ENCODE measurements at regions not wholly inside any gene's neighbourhood (a gene's known extent, or its start where the extent isn't known, plus 50 kb on each side); places are given as distances from the start of the nearest gene placed in this dataset.
A peak's percentile ranks its signal among the peaks of the same experiment; 100 is the strongest.

- no peak for DNase-seq
These were observed 738.7 kb downstream of the EPHA4 start for GRCh38 chr2:220833446-220833845.

GRCh38 chr2:220835583-220835982, 736.5 kb downstream of the EPHA4 start:
- DNase-seq, result no peak

GRCh38 chr2:220837226-220837625, 734.9 kb downstream of the EPHA4 start:
- DNase-seq, result no peak

- DNase-seq, result no peak
These were observed 729.0 kb downstream of the EPHA4 start for GRCh38 chr2:220842901-220843665.

- no peak for DNase-seq
These were observed 726.3 kb downstream of the EPHA4 start for GRCh38 chr2:220845766-220846273.

DNA sequence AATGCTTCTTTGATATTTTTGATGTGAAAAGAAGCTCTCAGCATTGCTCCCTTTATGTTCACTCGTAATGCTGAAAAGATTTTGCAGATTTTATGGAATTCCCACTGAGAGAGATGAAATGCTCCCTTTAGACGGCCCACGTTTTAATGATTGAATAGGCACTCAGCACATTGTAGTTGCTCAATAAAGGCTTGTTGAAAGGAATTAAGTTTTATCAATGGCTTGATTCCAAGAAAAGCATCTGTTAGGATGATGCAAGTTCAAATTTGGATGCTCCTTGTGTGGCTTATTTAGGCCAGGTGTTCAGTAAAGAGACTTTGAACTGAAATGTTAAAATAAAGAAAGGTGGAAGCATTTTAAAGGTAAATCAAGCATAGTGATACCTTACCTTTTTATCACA, 725.1 kb downstream of the EPHA4 start:
- no peak for DNase-seq

GRCh38 chr2:220847589-220847988, 724.5 kb downstream of the EPHA4 start:
- DNase-seq, result peak; percentile 14

GRCh38 chr2:220849433-220849832, 722.7 kb downstream of the EPHA4 start:
- no peak for DNase-seq

DNA sequence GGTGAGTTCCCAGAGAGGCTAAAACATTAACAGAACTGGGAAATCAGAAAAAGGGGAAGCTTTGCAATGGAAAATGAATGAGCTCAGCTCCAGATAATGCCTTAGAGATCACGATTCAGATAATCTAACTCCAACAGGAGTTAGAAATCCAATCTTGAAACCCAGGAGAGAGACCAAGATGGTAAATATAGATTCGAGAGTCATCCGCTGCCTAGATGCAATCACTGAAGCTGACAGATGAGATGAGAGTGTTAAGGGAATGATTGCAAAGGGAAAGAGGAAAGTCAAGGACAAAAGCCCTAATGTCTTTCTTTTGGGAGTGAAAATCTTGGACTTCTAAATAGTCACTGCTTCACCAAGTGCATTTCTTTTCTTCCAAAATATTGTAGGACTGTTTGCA, 722.0 kb downstream of the EPHA4 start:
- no peak for DNase-seq

- DNase-seq, result peak; percentile 60
These were observed 716.8 kb downstream of the EPHA4 start for GRCh38 chr2:220855296-220855695.

- DNase-seq, result no peak
These were observed 715.6 kb downstream of the EPHA4 start for GRCh38 chr2:220856486-220856885.

DNA sequence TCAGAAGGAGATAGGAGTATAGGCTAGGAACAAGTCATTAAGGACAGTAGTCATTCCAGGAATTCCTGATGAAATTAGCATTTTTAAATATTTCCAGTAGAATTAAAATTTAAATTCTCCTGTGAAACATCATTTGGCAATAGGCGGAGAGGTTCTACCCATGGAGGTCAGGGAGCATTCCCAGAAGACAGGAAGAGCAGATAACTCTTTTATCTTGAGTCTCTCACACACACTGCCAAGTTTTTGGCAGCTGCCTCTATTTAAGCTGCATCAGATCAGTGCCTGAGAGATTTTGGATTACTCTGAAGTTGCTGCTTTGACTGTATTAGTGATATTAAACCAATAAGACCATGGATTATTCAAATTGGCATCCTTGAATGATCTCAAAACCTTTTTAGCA, 714.7 kb downstream of the EPHA4 start:
- DNase-seq, result no peak

GRCh38 chr2:220858101-220858500, 714.0 kb downstream of the EPHA4 start:
- no peak for DNase-seq

DNA sequence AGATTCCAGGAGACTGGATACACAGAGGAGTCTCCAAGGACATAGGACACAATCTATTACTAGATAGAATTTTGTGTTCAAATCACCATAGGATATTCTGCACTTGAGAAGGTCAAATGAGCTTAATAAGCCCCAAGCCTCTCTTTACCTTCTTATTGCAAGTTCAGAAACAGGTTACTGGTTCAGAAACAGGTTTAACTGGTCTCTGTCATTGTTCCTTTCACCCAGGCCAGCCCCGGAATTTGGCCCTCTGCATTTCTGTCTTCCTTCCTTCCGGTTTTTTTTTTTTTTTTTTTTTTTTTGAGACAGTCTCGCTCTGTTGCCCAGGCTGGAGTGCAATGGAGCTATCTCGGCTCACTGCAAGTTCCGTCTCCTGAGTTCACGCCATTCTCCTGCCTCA, 700.2 kb downstream of the EPHA4 start:
- DNase-seq, result no peak

GRCh38 chr2:220876080-220876824, 695.9 kb downstream of the EPHA4 start:
- DNase-seq, result no peak

DNA sequence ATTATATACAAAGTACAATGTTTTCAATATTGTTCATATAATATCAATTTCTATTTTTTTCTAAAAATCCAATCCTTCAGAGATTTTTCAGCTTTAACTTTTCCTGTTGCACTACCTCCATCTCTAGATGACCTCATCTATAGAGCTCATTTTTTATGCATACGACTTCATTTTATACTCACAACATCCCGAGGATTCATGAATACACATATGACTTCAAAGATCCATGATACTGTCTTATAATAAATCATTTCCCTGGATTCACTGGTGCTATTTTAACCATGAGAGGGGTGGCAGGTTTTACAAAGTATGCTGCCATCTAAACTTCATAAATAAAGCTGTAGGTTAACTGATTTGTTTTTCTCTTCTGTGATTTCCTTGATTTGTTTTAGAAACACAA, 694.6 kb downstream of the EPHA4 start:
- no peak for DNase-seq

DNA sequence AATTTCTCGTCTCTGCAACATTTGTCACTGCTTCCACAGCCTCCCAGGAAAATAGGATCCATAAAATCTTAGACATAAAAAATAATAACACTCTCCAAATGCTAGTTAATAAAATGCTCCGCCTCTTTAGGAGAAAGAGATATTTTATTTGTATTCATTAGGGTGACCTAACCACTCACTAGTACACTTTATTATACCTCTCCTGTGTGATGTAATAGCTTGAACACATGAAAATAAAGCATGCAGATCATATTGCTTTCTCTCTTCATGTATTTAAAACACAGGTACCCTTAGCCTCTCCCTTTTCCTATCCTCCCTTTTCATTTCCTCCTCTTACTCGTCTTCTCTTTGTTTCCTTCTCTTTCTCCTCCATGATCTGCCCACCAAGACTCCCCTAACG, 694.2 kb downstream of the EPHA4 start:
- no peak for DNase-seq

DNA sequence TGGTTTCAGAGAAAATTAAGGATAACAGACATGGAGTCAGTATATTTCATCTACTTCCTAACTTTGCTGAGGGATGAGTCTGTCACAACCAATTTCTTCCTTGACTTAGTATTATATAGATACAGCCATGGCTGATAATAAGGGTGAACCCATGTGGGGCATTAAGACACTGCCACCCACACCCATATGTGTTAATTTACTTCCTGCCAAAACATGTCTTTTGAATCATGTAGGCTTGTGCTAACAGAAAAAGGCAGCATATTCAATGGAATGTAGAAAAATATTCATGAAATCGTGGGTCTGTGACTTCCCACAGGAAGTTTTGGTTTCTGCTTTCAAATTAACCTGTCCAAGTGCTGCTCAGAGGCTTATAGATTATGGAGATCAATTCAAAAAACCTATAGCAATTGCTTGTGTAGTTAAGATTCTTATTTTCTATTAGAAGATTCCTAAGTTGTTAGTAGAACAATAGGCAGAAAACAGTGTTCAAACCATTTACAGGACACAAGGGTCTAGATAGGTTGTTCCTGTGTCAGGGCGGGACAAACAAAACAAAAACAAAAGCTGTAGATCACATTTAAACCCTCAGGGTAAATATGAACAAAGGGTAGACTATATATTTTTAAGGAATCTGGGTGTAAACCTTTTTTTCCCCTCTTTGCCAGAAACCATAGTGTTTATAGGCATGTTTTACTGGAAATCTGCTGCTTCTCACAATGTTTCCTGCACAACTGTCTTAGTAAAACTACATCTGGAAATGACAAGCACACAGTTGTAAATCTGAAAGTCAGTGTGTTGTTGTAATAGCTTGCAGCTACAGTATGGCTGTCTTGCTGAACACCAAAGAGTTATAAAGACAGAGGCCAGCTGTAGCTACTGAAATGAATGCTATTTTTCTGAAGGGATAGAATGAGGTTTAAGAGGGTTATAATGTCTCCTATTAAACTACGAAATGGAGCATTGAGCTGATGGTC, 691.2 kb downstream of the EPHA4 start:
- no peak for DNase-seq

DNA sequence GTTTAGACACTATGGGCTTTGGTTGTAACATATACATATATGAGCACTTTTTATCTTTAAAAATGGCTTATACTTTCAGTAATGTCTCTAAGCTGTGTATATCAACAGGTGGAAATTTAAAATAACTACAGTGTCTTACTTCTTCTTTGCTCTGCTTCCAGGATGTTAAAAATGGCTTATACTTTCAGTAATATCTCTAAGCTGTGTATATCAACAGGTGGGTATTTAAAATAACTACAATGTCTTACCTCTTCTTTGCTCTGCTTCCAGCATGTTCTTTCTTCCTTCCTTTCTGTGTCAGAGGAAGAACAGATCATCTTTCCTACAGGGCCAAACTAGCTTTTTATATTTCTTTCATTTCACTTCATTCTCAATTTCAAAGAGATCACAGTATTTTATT, 689.6 kb downstream of the EPHA4 start:
- DNase-seq, result no peak

- no peak for DNase-seq
These were observed 686.5 kb downstream of the EPHA4 start for GRCh38 chr2:220885593-220885992.

DNA sequence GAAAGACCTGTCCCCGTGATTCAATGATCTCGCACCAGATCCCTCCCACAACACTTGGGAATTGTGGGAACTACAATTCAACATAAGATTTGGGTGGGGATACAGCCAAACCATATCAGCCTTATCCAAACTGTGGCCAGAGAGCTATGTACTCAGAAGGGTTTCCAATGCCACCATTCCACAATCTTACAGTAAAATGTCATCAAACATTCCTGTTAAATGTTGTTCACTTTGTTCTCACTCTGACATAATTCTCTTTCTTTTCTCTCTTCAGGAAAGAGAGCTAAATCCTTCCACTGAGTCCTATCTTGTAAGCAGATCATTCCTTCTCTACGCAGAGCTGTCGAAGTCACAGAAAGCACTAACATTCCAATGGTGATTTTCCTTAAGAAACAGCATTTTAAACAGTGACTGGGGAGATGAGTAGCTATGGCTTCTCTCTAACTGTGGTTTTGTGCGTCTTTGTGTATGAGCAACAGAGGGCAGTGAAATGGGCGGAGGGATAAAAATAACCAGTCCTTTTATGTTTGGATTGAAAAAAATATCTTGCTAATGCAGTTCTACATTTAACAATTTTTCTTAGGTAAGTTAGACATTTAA, 684.7 kb downstream of the EPHA4 start:
- DNase-seq, result no peak

DNA sequence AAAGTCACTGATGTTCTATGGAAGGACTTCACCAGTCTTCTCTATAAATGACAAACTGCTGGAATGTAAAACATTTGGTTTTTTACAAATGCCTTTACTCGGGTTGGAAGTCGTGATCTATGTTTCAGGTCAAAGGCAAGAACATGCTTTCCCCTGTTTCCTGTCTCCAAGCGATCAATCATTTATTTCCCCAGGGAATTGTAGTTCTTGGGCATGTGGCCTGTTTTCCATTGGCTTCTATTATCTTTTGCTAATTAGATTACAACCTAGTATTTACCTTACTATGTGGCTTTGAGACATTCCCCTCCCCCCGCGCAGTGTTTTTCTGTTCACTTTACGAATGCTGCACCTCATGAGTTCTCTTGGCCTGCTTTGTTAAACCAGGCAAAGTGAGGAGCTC, 684.2 kb downstream of the EPHA4 start:
- DNase-seq, result peak; percentile 36

GRCh38 chr2:220890931-220891330, 681.2 kb downstream of the EPHA4 start:
- no peak for DNase-seq
